HPDE6-E6E7 (cell line): ENCODE measurements at regions not wholly inside any gene's neighbourhood (a gene's known extent, or its start where the extent isn't known, plus 50 kb on each side); places are given as distances from the start of the nearest gene placed in this dataset.
"Not testable (repeated sequence)": the region's sequence is repeated elsewhere in the genome, so short reads cannot be mapped to it uniquely, and the experiment has no call there.

Experiments
- DNase-seq: peaks from one replicate; pipeline ENCODE4 v3.0.0; 2011; ENCODE audit warnings: missing footprints; ENCODE audit errors: extremely low spot score

GRCh38 chr6:15956205-15957106, 172.4 kb upstream of the MYLIP start:
- DNase-seq, result no peak

GRCh38 chr6:15955484-15955883, 173.4 kb upstream of the MYLIP start:
- DNase-seq, result no peak

GRCh38 chr6:15953152-15953880, 175.6 kb upstream of the MYLIP start:
- no peak for DNase-seq

GRCh38 chr6:15952231-15953151, 176.4 kb upstream of the MYLIP start:
- DNase-seq, result no peak

GRCh38 chr6:15950962-15951569, 177.8 kb upstream of the MYLIP start:
- DNase-seq, result no peak

- no peak for DNase-seq
These were observed 178.9 kb upstream of the MYLIP start for GRCh38 chr6:15949982-15950381.

GRCh38 chr6:15948930-15949900, 179.7 kb upstream of the MYLIP start:
- peak; percentile 21 for DNase-seq

GRCh38 chr6:15947923-15948322, 181.0 kb upstream of the MYLIP start:
- no peak for DNase-seq

- no peak for DNase-seq
These were observed 181.4 kb upstream of the MYLIP start for GRCh38 chr6:15947436-15947835.

- no peak for DNase-seq
These were observed 182.0 kb upstream of the MYLIP start for GRCh38 chr6:15946701-15947385.

GRCh38 chr6:15945593-15946159, 183.2 kb upstream of the MYLIP start:
- DNase-seq, result peak; percentile 31

- DNase-seq, result no peak
These were observed 185.5 kb upstream of the MYLIP start for GRCh38 chr6:15943423-15943822.

GRCh38 chr6:15941168-15941567, 187.7 kb upstream of the MYLIP start:
- DNase-seq, result no peak

GRCh38 chr6:15938107-15938506, 190.8 kb upstream of the MYLIP start:
- no peak for DNase-seq

GRCh38 chr6:15937602-15938001, 191.3 kb upstream of the MYLIP start:
- no peak for DNase-seq

- no peak for DNase-seq
These were observed 192.4 kb upstream of the MYLIP start for GRCh38 chr6:15936503-15936902.

GRCh38 chr6:15935661-15936060, 193.2 kb upstream of the MYLIP start:
- DNase-seq, result no peak

GRCh38 chr6:15931697-15932096, 197.2 kb upstream of the MYLIP start:
- DNase-seq, result not testable (repeated sequence)

- no peak for DNase-seq
These were observed 198.7 kb upstream of the MYLIP start for GRCh38 chr6:15930207-15930606.
